ENCODE measurements at regions not wholly inside any gene's neighbourhood (a gene's known extent, or its start where the extent isn't known, plus 50 kb on each side); places are given as distances from the start of the nearest gene placed in this dataset.
"Not testable (repeated sequence)": the region's sequence is repeated elsewhere in the genome, so short reads cannot be mapped to it uniquely, and the experiment has no call there.

DNA sequence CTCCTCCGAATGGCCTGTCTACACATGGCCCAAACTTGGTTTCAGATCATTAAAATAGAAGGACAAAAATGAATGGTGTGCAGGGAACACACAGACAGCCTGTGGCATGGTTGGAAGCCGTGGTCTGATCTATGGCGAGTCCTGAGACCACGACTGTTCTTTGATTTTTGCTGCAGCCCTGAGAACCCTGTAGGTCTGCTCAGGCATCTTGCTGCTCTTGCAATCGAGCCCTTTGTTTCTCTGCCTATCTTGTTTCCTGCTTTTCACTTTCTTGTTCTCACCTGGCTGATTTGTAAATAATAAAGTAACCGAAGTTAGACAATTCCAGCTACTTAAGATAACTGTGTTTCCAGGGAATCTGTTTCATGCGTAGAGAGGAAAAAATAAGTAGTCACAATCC is 54.1 kb upstream of the NBPF9 start:
- H3K36me3 ChIP-seq (ENCODE audit: control insufficient read depth in 2 of 4, insufficient read depth in 4 of 4, low read length in 3 of 4); H2BK5ac ChIP-seq (ENCODE audit: low read depth, low read length); H3K79me1 ChIP-seq (ENCODE audit: low read depth, low read length); H2BK120ac ChIP-seq (replicated peaks; ENCODE audit: low read depth, low read length); FAIRE-seq; H2AK5ac ChIP-seq (ENCODE audit: low read depth, low read length); H2BK20ac ChIP-seq (ENCODE audit: low read length); H4K5ac ChIP-seq (ENCODE audit: insufficient read length, low read depth, low read length); H3K4me1 ChIP-seq (replicated peaks in 1 of 4; ENCODE audit: control insufficient read depth in 3 of 4, insufficient read depth in 4 of 4, low read length in 3 of 4); POLR2A ChIA-PET (ENCODE audit: partially characterized antibody); H3K27ac ChIP-seq (ENCODE audit: low read depth, low read length); H3K79me2 ChIP-seq (ENCODE audit: control insufficient read depth in 1 of 2, insufficient read depth in 2 of 2, low read length in 2 of 2); H4K8ac ChIP-seq (ENCODE audit: extremely low read depth, insufficient read depth, low read length); H3K23ac ChIP-seq (ENCODE audit: insufficient read length); H3K4me3 ChIP-seq (ENCODE audit: extremely low read depth in 1 of 4, insufficient read depth in 2 of 4, low read depth in 3 of 4, low read length in 4 of 4); H3K4ac ChIP-seq (replicated peaks; ENCODE audit: insufficient read length, low read depth, low read length); CTCF ChIA-PET (ENCODE audit: partially characterized antibody); H2BK15ac ChIP-seq (ENCODE audit: low read length); DNase-seq (ENCODE audit: low read depth in 1 of 2, low spot score in 2 of 2); H2AFZ ChIP-seq (ENCODE audit: low read length); H2BK12ac ChIP-seq (ENCODE audit: low read depth, low read length); H3K27me3 ChIP-seq (replicated peaks in 1 of 4; ENCODE audit: control insufficient read depth in 3 of 4, extremely low read depth in 1 of 4, insufficient read depth in 3 of 4, low read length in 3 of 4); H3K18ac ChIP-seq (ENCODE audit: extremely low read depth, low read length); H3K56ac ChIP-seq (replicated peaks; ENCODE audit: insufficient read length, low read depth, low read length); H3K4me2 ChIP-seq (ENCODE audit: insufficient read depth in 1 of 2, low read depth in 2 of 2, low read length in 2 of 2); H4K91ac ChIP-seq (replicated peaks; ENCODE audit: insufficient read length, low read length); H3K14ac ChIP-seq (ENCODE audit: insufficient read length); H4K20me1 ChIP-seq (replicated peaks in 1 of 2; ENCODE audit: control insufficient read depth in 1 of 2, insufficient read depth in 2 of 2, low read length in 2 of 2); H3K9ac ChIP-seq (replicated peaks in 1 of 4; ENCODE audit: extremely low read depth in 1 of 4, low read depth in 3 of 4, low read length in 3 of 4); H3K23me2 ChIP-seq (ENCODE audit: low read depth, low read length); H3K9me3 ChIP-seq (ENCODE audit: insufficient read depth in 2 of 2, low read depth in 1 of 2, low read length in 1 of 2): not testable (repeated sequence)
- WGBS, 2 experiments (ENCODE audit: extremely low coverage in 1 of 2, insufficient coverage in 1 of 2, insufficient read length in 1 of 2, insufficient replicate concordance in 2 of 2, low coverage in 1 of 2, low lambda C conversion rate in 2 of 2, missing lambda C conversion rate in 1 of 2), result 93% methylated on average over 5 of the region's 7 CpGs; no CpG with 5 or more reads in 1 of the 2 experiments

DNA sequence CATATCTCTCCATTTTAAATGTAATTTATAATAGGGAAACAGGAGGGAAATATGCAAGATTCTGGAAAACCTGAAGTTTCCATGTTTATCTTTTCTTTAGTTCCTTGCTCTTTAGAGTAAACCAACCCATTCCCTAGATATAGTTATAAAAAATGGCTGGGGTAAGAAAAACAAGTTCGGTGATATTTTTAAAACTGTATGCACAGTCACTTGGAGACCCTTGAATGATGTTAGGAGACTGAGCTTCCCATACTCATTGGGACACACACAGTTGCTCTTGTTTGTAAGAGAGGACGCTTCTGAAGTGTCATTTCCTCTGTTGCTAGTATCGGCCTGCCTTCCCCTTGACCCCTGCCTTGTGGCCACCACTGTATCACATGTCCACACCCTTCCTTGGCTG is 55.0 kb upstream of the NBPF9 start:
- H3K23ac ChIP-seq (ENCODE audit: insufficient read length); POLR2A ChIA-PET (ENCODE audit: partially characterized antibody); H3K79me1 ChIP-seq (ENCODE audit: low read depth, low read length); H2BK12ac ChIP-seq (ENCODE audit: low read depth, low read length); H3K79me2 ChIP-seq (ENCODE audit: control insufficient read depth in 1 of 2, insufficient read depth in 2 of 2, low read length in 2 of 2); H4K91ac ChIP-seq (replicated peaks; ENCODE audit: insufficient read length, low read length); H2BK15ac ChIP-seq (ENCODE audit: low read length); DNase-seq (ENCODE audit: low read depth in 1 of 2, low spot score in 2 of 2); H3K18ac ChIP-seq (ENCODE audit: extremely low read depth, low read length); H3K4me3 ChIP-seq (ENCODE audit: extremely low read depth in 1 of 4, insufficient read depth in 2 of 4, low read depth in 3 of 4, low read length in 4 of 4); H3K4me2 ChIP-seq (ENCODE audit: insufficient read depth in 1 of 2, low read depth in 2 of 2, low read length in 2 of 2); H3K9me3 ChIP-seq (ENCODE audit: insufficient read depth in 2 of 2, low read depth in 1 of 2, low read length in 1 of 2); H2AK5ac ChIP-seq (ENCODE audit: low read depth, low read length); H3K14ac ChIP-seq (ENCODE audit: insufficient read length); FAIRE-seq; H2BK20ac ChIP-seq (ENCODE audit: low read length); H3K4ac ChIP-seq (replicated peaks; ENCODE audit: insufficient read length, low read depth, low read length); H3K23me2 ChIP-seq (ENCODE audit: low read depth, low read length); H2AFZ ChIP-seq (ENCODE audit: low read length); H3K36me3 ChIP-seq (ENCODE audit: control insufficient read depth in 2 of 4, insufficient read depth in 4 of 4, low read length in 3 of 4); H3K4me1 ChIP-seq (replicated peaks in 1 of 4; ENCODE audit: control insufficient read depth in 3 of 4, insufficient read depth in 4 of 4, low read length in 3 of 4); H3K27ac ChIP-seq (ENCODE audit: low read depth, low read length); H4K5ac ChIP-seq (ENCODE audit: insufficient read length, low read depth, low read length); H2BK5ac ChIP-seq (ENCODE audit: low read depth, low read length); H3K9ac ChIP-seq (replicated peaks in 1 of 4; ENCODE audit: extremely low read depth in 1 of 4, low read depth in 3 of 4, low read length in 3 of 4); CTCF ChIA-PET (ENCODE audit: partially characterized antibody); H3K27me3 ChIP-seq (replicated peaks in 1 of 4; ENCODE audit: control insufficient read depth in 3 of 4, extremely low read depth in 1 of 4, insufficient read depth in 3 of 4, low read length in 3 of 4); H2BK120ac ChIP-seq (replicated peaks; ENCODE audit: low read depth, low read length); H4K20me1 ChIP-seq (replicated peaks in 1 of 2; ENCODE audit: control insufficient read depth in 1 of 2, insufficient read depth in 2 of 2, low read length in 2 of 2); H3K56ac ChIP-seq (replicated peaks; ENCODE audit: insufficient read length, low read depth, low read length); H4K8ac ChIP-seq (ENCODE audit: extremely low read depth, insufficient read depth, low read length): not testable (repeated sequence)
- WGBS, 2 experiments (ENCODE audit: extremely low coverage in 1 of 2, insufficient coverage in 1 of 2, insufficient read length in 1 of 2, insufficient replicate concordance in 2 of 2, low coverage in 1 of 2, low lambda C conversion rate in 2 of 2, missing lambda C conversion rate in 1 of 2), result 58% methylated on average over 1 of the region's 3 CpGs; no CpG with 5 or more reads in 1 of the 2 experiments
